ENCODE measurements at regions not wholly inside any gene's neighbourhood (a gene's known extent, or its start where the extent isn't known, plus 50 kb on each side); places are given as distances from the start of the nearest gene placed in this dataset.

DNA sequence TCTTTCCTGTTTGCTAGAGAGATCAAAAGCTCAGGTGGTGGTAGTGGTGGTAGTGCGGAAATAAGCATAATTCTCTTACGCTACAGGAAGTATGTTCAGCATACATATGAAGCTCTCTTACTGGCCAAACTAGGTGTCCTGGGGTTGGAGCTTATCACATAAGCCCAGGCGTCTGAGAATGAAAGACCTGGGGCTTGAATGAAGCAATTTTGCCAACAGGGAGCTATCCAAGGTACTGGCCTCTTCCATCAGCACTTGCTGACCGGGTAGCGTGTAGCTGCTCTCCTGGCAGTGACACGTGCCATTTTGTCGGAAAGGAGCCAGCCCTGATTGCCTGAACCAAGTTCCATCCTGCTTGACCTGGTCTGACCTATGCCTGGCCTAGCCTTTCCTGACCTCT, 65.9 kb upstream of the HPF1 start:
- TF ChIP-seq, protein P1, sequence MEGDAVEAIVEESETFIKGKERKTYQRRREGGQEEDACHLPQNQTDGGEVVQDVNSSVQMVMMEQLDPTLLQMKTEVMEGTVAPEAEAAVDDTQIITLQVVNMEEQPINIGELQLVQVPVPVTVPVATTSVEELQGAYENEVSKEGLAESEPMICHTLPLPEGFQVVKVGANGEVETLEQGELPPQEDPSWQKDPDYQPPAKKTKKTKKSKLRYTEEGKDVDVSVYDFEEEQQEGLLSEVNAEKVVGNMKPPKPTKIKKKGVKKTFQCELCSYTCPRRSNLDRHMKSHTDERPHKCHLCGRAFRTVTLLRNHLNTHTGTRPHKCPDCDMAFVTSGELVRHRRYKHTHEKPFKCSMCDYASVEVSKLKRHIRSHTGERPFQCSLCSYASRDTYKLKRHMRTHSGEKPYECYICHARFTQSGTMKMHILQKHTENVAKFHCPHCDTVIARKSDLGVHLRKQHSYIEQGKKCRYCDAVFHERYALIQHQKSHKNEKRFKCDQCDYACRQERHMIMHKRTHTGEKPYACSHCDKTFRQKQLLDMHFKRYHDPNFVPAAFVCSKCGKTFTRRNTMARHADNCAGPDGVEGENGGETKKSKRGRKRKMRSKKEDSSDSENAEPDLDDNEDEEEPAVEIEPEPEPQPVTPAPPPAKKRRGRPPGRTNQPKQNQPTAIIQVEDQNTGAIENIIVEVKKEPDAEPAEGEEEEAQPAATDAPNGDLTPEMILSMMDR (IDR thresholded peaks at IDR 0.05) = no peak
- no peak for TF ChIP-seq POLR2A (IDR thresholded peaks at IDR 0.05)

Measured in breast epithelium (tissue), 3 donors.